ENCODE measurements at regions not wholly inside any gene's neighbourhood (a gene's known extent, or its start where the extent isn't known, plus 50 kb on each side); places are given as distances from the start of the nearest gene placed in this dataset.
"Not testable (repeated sequence)": the region's sequence is repeated elsewhere in the genome, so short reads cannot be mapped to it uniquely, and the experiment has no call there.

- TF ChIP-seq CTCF (CRISPR knock-in tag; IDR thresholded peaks at IDR 0.05); ZNF747 (CRISPR knock-in tag; IDR thresholded peaks at IDR 0.05; ENCODE audit: borderline replicate concordance); ZNF546 (CRISPR knock-in tag; conservative IDR thresholded peaks at IDR 0.05); ZNF207 (IDR thresholded peaks at IDR 0.05; ENCODE audit: borderline replicate concordance): not testable (repeated sequence)
- TF ChIP-seq CREB1 (IDR thresholded peaks at IDR 0.05) (peak; percentile 79; the same call in 1 of the 2 replicates), CREB1 (CRISPR knock-in tag; IDR thresholded peaks at IDR 0.05) (peak; percentile 63)
Observed at GRCh38 chr10:38402442-38403346, 308.6 kb downstream of the ZNF37A start.

All from HepG2 (cell line).